LNCaP clone FGC (cell line): ENCODE measurements at regions not wholly inside any gene's neighbourhood (a gene's known extent, or its start where the extent isn't known, plus 50 kb on each side); places are given as distances from the start of the nearest gene placed in this dataset.

Experiments used
- DNase-seq: peaks from one replicate; pipeline ENCODE4 v3.0.0-alpha.2; 2011; ENCODE audit warnings: low read depth
- H3K4me3 ChIP-seq: 2 replicates; pipeline ENCODE4 v1.5.1; 2011; ENCODE audit warnings: mild to moderate bottlenecking, low read depth, low read length, control low read depth
- TF ChIP-seq, protein P1 (sequence below): IDR thresholded peaks from 2 replicates; pipeline ENCODE4 v1.5.1; 2012; ENCODE audit warnings: mild to moderate bottlenecking; ENCODE audit not compliant: control insufficient read depth, insufficient read depth; ENCODE audit errors: extremely low read depth

DNA sequence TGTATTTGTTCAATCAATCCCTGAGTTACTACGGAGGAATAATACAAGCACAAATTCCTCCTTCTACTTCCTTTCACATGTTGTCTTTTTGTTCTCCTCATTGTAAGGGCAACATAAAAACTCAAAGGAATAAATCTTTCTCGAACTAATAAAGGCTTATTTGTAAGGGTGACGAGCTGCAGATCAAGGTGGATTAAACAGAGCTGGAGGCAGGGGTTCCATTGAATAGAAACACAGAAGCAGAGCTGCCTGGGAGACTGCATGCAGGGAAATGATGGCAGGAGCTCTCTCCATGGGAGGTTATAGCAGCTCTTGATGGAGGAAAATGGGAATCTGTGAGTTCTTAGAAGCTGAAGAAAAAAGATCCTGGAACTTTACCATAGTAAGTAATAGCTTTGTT is 160.2 kb downstream of the CYYR1 start:
- TF ChIP-seq, protein P1, sequence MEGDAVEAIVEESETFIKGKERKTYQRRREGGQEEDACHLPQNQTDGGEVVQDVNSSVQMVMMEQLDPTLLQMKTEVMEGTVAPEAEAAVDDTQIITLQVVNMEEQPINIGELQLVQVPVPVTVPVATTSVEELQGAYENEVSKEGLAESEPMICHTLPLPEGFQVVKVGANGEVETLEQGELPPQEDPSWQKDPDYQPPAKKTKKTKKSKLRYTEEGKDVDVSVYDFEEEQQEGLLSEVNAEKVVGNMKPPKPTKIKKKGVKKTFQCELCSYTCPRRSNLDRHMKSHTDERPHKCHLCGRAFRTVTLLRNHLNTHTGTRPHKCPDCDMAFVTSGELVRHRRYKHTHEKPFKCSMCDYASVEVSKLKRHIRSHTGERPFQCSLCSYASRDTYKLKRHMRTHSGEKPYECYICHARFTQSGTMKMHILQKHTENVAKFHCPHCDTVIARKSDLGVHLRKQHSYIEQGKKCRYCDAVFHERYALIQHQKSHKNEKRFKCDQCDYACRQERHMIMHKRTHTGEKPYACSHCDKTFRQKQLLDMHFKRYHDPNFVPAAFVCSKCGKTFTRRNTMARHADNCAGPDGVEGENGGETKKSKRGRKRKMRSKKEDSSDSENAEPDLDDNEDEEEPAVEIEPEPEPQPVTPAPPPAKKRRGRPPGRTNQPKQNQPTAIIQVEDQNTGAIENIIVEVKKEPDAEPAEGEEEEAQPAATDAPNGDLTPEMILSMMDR: no peak
- DNase-seq: no peak
- no peak overlapping the region for H3K4me3 ChIP-seq

DNA sequence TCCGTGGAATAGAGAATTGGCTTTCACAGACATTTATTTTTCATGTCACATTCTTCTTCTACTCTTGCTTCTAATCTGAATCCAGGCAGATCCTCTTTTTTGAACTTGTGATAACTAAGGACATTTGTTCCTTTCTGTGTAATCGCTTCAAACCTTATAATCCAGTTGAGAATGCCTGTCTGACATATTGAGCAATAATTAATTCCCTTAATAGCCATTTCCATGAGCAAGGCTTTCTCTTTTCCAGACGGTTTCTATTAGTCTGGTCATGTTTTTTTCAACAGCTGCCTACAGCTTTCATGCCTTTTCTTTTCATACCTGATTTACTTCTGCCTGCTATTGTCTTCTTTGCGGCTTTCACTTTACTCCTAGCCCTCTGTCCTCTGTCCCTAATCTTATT is 163.4 kb downstream of the CYYR1 start:
- TF ChIP-seq, protein P1: no peak
- DNase-seq: no peak
- H3K4me3 ChIP-seq: no peak overlapping the region

DNA sequence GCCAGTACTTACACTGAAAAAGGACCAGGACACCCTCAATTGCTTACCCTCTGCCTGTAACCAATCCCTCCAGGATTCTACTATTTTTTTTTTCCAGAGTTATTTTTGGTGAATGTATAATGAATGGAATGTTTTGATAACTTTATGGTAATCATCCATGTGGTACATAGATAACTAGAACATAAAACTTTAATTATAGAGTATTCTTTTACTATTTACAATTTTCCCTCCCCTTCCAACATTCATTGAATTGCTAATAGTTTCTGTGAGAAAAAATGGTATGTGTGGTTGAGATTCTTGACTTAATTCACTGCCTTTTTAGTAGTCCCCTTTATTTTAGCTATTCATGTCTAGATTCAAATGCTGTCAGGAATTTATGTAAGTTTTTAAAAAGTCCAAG is 164.6 kb downstream of the CYYR1 start:
- no peak overlapping the region for H3K4me3 ChIP-seq
- no peak for DNase-seq
- TF ChIP-seq, protein P1: no peak

DNA sequence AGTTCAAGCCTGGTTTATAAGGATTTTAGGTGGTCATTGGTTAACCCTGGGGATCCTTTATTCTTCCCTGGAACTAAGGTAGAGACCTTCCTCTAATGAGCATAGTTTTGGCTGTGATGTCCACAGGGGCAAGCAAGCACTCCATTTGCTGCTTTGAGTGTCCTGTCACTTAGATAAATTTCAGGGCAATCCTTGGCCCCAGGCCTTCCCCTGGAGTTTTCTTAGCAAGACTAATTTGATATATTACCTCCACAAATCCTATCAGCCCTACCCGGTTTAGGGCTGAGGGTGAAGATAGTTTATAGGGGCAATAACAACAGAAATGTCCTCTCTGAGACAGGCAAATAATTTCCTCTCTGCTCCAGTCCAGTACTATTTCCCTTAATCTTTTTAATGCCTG is 166.6 kb downstream of the CYYR1 start:
- no peak for DNase-seq
- H3K4me3 ChIP-seq: no peak overlapping the region
- TF ChIP-seq, protein P1: no peak

DNA sequence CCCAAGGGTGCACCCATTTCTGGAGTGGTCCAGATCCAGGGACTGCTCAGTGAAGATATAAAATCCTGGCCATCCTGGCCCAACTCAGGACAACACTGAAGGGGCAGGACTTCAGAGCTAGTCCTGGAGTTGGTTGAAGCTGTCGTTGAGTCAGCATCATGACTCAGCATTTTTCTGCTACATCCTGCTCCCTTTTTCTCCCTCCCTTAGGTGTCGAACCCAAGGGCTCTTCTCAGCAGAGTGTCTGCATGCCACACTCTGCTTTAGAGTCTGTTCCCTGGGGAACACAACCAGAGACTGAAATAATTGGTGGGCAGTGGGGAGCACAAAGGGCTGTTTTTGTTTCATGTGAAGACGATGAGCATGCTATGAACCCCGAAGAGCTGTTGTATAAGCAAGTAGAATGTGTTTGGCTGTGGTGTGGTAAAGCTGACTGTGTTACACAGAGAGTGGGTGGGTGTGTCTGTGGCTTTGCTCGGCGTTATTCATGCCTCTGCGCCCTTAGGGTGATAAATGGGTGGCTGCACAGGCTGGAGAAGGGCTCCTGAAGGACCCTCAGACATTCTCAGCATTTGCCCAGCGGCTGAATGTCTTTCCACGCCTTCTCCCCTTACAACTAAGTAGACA is 167.2 kb downstream of the CYYR1 start:
- no peak overlapping the region for H3K4me3 ChIP-seq
- TF ChIP-seq, protein P1: no peak
- no peak for DNase-seq

DNA sequence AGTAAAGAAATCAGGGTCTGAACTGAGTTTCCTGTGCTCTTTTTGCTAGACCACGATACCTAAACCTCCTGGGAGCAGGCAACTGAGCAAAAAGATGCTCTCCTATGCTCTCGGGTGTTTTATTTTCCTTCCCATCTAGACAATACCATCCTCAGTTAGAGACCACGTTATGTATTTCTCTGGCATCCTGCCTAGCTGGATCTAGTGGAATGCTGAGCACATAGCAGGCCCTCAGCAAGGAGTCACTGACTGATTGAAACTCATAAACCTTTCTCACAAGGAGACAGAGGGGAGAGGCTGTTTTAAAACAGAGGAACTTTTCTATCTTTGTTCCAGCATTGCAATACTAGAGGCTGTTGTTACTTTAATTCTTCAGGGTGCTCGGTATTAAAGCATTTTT is 168.0 kb downstream of the CYYR1 start:
- no peak overlapping the region for H3K4me3 ChIP-seq
- no peak for DNase-seq
- TF ChIP-seq, protein P1: no peak

DNA sequence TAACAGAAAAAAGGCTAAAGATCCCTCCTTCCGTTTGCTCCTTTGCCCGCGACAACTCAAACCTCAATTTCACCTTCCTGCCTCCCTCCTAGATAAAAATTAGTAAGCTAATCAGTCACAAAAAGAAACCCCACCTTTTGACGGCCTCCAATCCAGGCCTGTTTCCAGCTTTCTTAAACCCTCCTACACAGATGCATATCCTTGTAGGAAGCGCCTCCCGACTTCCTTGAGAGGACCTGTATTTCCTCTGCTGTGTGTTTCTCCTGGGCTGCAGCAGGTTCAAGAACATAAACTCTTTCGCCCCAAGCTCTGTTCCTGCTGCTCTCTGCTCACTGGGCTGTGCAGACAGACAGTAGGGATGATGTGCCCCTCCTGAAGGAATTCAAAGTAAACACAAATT is 168.8 kb downstream of the CYYR1 start:
- TF ChIP-seq, protein P1: no peak
- no peak overlapping the region for H3K4me3 ChIP-seq
- no peak for DNase-seq
